Inflammatory macrophage treated with lipopolysaccharide for 1 hour (primary cell): ENCODE measurements at regions not wholly inside any gene's neighbourhood (a gene's known extent, or its start where the extent isn't known, plus 50 kb on each side); places are given as distances from the start of the nearest gene placed in this dataset.
"Not testable (repeated sequence)": the region's sequence is repeated elsewhere in the genome, so short reads cannot be mapped to it uniquely, and the experiment has no call there.

Experiments
- DNase-seq, 2 donors: peaks; one replicate each; pipeline ENCODE4 v3.0.0-alpha.2; 2020 to 2022

DNA sequence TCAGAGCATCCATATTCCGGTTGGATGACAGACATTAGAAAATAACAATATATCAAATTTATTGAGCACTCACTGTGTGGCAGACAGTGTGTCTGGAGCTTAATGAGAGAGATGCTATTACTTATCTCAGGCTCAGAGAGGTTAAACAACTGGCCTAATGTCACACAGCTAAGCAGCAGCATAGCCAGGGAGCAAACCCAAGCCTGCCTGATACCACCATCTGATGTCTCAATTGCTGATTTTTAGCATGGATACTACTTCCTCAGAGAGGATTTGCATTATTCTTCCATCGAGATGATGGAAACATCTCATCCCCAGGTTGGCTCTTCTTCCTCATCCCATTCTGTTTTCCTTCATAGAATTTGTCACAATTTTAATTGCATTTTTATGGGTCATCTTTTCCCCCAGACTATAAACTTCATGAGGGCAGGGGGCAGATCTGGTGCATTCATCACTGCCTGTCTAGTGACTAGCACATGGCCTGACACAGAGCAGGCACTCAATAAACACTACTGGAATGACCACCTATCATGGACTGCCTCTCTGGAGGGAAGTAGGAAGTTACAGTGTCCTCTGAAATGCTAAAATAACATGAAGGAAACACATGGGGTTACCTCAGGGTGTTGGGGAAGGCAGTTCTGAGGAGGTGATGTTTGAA, 344.8 kb upstream of the CCL2 start:
- no peak for DNase-seq

DNA sequence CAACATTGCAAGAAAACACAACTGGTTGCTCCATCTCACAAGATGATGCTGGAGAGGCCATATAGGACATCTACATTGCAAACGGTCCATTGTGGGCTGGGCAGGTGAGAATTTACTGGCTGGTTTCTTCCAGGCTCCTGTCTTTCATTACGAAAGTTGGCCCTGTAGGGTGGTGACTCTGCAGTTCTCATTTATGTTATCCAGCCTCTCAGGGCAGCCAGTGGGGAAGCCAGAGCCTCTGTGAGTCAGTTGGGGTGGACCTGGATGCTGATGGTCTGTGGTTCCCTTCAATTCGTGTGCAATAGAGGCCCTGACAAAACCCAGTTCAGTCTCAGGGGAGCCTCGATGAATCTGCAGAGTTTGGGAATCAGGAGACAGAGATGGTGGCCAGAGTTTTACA, 341.0 kb upstream of the CCL2 start:
- DNase-seq: no peak

DNA sequence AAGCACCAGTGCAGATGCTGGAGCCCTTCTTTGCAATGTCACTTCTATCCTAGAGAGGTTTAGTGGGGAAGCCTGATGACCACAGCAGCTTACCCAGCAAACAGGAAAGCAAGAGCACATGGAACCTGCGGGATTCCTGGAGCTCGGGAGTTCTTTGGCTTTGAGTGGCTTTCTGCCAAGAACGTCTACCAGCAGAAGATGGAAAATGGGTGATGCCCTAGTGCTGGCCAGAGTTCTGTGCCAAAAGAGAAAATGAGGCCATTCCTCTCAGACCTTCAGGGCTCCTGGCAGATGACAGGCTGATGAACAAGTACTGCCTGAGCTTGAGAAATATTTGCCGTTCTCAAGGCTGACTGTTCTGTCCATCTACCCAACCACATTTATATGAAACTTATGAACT, 332.1 kb upstream of the CCL2 start:
- DNase-seq: no peak

DNA sequence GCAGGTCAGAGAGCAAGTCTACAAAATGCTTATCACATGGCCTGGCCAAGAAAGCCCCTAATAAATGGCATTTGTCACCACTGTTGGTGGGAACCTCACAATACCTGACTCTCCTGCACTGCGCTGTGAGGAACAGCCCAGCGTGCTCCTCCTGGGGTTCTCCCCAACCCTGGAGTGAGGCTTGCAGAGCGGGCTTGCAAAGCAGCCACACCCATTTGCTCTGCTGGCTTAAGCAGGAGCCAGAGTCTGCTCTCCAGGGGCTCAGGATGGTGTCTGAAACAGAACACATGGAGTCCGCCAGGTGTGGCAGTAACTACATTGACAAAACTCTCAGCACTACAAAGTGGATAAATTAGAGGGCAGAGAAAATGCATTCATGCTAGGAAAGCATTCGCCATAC, 331.0 kb upstream of the CCL2 start:
- DNase-seq: no peak

DNA sequence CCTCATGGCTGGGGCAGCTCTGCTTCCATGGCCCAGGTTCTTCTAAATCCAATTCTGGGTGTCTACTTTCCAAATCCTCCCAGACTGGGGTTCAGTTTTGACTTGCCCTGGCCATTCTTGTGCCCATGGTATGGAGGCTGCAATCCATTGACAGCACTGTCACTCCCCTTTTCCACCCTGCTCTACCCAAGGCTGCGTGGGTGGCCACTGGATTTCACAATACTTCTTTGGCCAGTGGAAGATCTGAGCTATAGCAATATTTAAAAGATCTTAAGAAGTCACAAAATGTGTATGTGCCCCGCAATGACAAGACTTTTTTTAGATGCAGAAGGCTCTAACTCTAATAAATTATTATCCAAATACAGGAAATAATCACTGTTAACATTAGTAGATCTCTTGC, 329.4 kb upstream of the CCL2 start:
- peak; percentile 15 to 40 for DNase-seq

DNA sequence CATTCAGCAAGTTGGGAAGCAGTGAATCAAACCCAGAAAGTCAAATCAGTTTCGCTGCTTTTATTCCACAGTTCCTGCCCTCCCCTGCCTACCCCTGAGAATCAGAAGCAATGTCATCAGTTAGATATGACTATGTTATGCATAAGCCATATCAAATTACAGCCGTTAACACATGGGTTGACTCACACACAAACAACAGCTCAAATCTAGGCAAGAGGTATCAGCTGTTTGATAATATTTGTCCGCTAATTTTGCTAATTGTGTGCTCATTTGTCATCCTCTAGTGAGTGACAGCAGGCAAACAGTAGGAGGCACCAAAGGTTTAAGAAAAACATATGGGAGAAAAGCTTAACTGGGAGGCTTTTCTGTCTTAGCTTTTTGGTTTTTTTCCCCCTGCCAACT, 327.4 kb upstream of the CCL2 start:
- no peak for DNase-seq

DNA sequence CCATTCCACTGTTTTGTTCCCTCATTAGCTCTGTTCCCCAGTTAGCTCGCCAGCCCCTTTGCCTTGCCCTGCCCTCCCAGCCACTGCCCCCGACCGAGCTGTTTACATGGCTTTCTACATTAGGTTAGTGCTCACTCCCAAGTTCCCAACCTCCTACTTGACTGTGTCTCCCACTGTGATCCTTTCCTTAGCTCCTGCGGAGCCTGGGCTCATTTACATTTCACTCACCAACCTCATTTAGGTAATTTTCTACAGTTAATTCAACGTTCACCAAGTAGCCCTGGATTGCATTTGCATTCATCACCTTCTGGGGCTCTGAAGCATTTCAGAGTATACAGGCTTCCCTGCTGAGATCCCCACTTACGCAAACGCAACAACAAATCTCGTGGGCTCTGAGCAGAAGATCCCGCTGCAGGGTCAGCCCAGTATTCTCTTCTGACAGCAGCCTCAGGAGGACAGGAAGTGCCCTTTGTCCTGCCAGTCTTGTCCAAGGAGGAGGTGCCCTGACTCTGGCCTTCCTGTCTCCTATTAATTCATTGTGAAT, 325.8 kb upstream of the CCL2 start:
- no peak for DNase-seq

DNA sequence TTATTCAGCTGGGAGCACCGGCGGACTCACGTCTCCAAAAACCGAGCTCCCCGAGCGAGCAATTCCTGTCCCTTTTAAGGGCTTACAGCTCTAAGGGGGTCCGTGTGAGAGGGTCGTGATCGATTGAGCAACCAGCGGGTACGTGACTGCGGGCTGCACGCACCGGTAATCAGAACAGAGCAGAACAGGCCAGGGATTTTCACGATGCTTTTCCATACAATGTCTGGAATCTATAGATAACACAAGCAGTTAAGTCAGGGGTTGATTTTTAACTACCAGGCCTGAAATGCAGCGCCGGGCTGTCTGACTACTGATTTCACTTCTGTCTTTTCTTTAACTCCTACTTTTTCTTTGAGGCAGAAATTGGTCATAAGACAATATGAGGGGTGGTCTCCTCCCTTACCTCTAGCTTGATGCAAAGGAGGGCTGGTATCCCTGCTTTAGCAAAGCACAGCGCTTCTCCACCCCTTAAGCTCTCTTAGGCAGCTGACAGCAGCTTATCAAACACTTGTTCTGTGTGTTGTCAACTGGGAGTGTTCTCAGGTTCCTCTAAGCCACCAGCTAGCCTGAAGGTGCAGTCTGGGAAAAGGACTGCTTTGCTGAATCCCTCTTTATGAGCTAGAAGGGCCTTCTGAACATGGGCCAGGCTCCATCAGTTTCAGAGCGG, 323.8 kb upstream of the CCL2 start:
- DNase-seq: not testable (repeated sequence)

DNA sequence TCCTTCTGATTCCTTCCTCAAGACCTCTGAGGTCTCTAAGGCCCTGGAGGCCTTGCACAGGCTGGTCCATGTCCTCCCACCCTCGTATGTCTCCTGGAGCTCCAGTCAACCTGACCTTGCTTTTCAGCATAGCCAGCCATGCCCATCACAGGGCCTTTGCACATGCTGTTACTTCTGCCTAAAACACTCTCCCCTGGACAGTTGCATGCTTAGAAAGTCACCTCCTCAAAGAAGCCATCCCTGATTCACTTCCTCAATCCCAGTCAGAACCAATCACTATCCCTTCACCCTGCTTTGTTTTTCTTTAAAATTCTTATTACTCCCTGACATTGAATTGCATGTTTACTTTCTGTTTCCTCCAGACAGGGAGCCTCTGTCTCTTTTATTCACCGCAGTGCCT, 322.1 kb upstream of the CCL2 start:
- DNase-seq: no peak

DNA sequence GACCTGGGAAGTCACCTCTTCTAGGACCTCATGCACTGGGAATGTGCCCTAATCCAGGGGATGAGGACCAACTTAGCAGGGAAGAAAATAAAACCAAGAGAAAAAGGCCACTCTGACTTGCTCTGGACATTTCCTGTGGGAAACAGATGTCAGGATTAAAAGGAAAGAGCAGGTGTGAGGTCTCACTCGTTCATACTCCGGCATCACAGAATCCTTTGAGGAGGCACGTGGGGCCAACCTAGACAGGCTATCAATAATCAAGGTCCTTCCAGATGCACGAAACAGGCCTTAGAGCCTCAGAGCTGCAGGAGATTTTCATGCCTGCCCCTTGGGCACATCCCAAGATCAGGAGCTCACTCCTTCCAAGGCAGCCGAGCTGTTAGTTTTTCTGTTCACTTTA, 321.5 kb upstream of the CCL2 start:
- no peak for DNase-seq

DNA sequence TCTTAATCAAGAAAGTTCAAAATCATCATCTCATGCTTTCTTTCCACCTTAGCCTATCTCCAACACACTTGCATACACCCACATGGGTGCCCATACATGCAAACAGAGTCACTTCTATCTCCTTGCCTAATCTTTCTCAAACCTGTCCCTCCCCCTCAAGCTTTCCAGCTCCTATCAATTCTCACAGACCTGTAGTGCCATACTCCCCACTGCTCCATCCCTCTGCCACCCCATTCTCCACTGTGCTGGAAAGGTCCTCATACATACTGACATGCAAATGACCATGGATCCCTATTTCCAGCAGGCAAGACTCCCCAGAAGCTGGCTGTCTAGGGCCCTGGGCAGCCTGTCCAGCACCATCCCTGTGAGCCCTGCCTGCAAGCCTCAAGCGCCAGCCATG, 320.4 kb upstream of the CCL2 start:
- no peak for DNase-seq

DNA sequence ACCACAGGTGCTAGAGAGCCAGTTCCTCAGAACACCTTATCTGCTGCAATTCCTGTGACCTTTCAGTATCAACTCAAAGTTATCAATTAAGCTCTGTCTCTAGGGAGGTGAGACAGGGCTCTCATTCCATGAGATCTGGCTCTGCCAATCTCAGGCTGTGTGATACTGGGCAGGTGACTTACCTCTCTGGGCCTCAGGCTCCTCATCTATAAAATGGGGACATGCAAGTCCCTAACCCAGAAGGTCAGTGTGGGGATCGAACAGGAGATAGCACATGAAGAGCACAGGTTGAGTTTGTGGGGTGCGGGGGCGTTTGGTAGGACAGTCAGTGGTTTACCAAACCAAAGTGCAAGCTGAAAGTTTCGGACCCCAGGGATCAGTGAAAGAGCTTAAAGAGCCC, 319.3 kb upstream of the CCL2 start:
- DNase-seq: no peak

DNA sequence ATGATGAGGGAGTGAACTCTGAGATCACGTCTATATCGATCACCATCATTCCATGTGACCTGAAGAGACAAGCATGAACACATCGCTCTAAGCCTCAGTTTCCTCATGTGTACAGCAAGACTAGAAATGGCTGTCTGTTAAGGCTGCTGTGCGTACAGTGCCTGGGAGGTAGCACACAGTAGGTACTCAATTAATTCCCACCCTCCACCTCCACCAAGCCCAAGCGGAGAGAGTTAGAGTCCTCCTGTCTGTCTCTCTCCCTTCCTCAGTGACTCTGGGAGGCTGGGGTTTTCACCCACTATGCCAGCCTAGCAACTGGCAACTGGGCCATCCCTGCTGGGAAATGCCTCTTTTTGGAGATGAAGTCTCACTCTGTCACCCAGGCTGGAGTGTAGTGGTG, 318.3 kb upstream of the CCL2 start:
- no peak for DNase-seq

DNA sequence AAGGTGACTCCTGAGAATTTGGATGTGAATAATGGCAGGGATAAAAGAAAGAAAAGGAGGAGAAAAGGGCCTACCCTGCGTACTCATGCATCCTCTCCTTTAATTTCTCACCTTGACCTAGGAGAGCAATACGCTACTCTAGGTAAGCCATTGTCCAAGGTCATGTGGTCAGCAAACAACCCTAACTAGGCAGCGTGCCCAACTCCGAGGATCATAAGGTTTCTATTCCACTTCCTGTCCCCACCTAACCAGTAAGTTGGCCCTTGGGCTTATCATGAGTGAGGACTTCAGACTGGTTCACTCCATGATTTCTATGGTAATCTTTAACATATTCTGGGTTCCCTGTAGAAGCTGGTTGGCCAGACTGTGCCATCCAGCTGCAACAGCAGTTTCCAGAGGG, 315.1 kb upstream of the CCL2 start:
- no peak for DNase-seq

DNA sequence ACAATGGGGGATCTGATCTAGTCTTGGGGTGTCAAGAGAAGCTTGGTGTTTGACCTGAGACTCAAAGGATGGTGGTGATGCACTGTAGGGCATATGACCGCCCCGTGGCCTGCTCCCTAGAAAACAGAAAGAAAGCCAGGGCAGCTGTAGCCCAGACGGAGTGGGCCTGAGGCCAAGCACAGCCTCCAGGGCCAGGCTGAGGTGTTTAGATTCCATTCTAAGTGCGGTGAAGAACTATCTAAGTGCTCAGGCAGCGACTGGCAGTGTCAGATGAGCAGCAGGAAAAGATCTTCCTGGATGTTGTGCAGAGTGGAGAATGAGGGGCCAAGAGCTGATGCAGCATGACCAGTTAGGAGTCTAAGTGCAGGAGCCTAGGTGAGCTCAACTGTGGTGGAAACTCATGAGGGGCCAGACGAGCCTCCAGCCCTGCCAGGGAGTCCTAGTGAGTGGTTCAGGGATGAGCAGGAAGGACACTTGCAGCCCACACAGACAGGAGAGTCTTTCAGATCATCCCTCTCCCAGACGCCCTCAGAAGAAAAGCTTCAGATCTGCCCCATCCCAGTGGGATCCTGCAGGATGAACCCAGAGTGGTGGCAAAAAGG, 314.2 kb upstream of the CCL2 start:
- no peak for DNase-seq

DNA sequence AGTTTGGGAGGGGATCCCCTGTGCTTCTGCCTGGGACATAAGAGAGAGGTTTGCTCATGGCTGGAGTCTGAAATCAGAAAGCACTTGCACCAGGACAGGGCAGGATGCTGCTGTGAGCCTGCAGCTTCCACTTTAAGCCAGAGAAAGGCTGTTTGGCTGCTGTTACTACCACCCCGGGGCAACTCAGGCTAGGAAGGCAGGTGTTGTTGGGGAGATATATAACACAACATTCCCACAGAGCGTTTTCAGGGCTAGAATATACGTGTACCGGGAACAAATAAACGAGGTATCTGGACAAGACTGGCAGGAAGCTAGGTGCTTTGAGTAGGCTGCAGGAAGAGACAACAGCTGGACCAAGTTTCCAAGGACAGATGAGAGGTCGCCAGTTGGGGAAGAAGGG, 313.3 kb upstream of the CCL2 start:
- no peak for DNase-seq

DNA sequence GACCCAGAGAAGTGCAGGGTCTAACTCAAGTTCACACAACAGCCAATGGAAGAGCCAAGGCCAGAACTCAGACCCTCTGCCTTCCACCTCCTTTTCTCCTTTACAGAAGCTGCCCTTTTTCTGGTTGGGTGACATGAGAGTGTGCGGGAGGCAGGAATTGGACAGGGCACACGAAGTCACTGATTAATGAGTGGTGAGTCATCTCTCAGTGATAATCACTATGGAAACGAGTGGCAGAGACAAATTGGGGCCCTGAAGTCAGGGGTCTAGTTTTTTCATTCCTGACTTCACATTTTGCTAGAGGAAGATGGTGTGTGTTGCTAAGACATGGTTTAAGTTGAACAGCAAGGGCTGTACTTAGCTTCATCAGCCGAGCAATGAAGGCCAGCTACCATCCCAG, 312.7 kb upstream of the CCL2 start:
- DNase-seq: no peak

DNA sequence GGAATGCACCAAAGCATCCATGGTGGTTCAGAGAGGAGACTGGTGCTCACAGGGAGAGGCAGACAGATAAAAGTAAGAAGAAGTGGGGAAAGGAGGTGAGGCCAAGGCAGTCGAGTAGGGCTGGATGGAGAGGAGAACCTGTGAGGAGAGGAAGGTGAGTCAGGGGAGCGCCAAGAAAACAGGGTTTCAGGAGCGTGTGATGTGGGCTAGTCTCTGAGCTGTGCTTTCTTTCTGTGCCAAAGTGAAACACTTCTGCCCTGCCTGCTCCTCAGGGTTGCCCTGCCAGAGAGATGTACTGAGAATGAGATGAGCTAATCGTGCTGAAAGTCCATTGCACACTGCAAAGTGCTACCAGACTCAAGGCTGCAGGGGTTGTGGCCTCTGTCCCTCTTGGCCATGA, 310.7 kb upstream of the CCL2 start:
- DNase-seq: no peak

DNA sequence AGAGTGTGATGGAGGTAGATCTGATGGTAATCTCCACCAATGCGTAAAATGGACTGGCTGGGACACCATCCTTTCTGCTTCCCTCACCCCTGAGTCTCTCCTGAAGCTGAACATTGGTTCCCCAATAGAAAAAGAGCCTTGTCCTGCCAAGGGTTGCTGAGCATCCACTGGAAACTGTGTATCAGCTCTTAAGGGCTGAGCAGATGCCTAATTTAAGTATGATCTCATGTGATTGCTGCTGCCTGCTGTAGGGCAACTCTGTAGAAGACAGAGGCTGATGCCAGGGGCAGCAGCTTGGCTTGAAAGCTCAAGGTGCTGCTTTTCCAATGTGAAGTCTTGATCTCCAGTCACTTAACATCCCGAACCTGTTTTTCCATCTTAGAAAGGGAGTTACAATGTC, 310.3 kb upstream of the CCL2 start:
- no peak for DNase-seq

DNA sequence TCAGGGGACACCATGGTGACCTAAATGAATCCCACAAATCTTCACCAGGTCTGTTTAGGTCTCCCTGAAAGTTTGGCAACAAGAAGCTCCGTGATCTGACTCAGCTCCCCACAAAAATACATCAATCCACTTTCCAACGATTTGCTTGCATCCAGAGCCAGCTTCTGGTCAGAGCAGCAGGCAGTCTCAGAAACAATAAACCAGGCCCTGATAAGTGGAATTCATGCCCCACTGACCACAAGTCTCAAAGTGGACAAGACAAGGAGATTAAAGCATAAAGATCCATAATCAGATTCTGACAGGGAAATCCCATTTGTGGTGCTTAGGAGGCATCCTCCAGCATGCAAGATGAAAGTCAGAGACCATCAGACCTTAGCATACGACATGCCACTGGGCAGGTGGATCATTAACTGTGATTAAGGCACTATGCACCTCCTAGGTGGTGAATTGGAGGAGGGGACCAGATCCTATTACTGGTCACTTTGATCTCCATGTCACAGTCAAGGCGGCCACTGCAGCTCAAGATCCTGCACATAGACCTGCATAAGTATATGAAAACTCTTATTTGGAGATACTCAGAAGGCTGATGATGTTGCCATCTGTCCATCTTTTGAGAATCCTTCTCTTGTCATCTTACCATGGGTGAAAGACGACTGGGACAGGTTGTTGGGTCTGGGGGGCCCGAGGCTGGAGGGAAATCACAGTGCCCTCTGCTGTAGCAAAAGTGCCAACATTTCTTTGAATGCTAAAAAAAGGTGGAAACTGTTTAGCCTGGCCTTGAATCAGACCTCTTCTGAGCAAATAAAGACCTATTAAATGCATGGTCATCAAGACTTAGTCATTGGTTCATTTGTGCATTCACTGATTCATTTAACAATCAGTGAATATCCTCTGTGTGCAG, 309.2 kb upstream of the CCL2 start:
- DNase-seq: no peak

DNA sequence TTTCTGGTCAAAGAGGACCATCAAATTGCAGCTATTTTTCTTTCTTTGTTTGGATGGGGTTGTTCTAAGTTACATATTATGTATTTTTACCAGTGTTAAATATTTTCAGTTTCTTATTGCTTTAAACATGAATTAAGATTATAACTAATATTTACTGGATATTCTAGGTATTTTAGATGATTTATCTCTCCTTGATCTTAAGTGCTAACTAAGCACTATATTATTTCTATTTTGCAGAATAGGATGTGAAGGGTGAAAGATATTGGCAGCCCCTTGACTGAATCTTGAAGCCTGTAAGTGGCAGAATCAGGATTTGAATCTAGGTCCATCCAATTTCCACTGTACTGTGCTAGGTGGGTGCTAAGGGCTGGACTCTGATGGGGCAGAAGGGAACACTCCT, 307.3 kb upstream of the CCL2 start:
- DNase-seq: no peak

DNA sequence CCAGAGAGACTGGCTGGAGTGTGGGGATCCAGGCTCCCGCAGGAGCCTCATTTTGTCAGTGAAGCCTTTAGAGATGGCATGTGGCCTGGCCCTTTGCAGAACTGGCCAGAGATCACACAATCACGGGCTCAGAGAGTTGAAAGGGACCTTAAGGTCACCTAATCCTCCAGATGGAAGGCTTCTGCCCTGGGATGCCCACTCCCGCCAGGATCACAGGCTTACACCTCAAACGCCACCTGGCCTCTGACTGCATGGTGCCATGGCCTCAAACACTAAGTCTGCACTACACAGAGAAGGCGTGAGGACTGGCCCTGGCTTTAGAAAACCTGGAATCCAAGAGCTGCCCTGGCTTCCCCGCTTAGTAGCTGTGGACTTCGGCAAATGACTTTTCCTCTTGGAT, 306.8 kb upstream of the CCL2 start:
- DNase-seq: no peak

DNA sequence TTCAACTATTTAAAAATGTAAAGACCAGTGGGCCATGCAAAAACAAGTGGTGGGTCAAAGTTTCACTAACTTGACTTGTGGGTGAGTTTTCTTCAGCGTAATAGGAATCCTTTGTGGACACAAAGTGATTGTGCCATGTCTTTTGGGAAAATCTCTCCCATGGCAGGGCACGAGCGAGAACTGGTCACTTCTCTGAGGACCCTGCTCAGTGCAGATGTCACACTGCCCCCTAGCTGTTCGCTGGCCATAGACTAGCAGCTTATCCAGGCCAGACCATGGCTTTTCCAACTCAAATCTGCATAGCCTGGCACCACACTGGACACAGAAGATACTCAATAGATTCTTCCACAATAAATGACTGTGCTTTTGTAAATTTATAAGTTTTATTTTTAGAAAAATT, 306.0 kb upstream of the CCL2 start:
- no peak for DNase-seq
